ENCODE measurements at regions not wholly inside any gene's neighbourhood (a gene's known extent, or its start where the extent isn't known, plus 50 kb on each side); places are given as distances from the start of the nearest gene placed in this dataset.

- H3K27me3 ChIP-seq (replicated peaks; ENCODE audit: control insufficient read depth, insufficient read depth, low read length, poor library complexity, severe bottlenecking), result no peaks in the 10 kb centered on the region
- H3K4me1 ChIP-seq (ENCODE audit: control insufficient read depth, insufficient read depth, low read length, poor library complexity, severe bottlenecking), result no peaks in the 10 kb centered on the region
- H3K4me3 ChIP-seq (ENCODE audit: insufficient read depth, low read depth, low read length, poor library complexity, severe bottlenecking), result no peak overlapping the region
- H3K9me3 ChIP-seq (ENCODE audit: control insufficient read depth, low read length), result no peaks in the 10 kb centered on the region
- no peak for DNase-seq
- H3K27ac ChIP-seq (ENCODE audit: insufficient read depth, low read length, poor library complexity, severe bottlenecking), result no peak overlapping the region
- no peaks in the 10 kb centered on the region for H3K36me3 ChIP-seq (ENCODE audit: control insufficient read depth, insufficient read depth, low read length)
Observed at GRCh38 chr4:36944232-36944631, 300.3 kb upstream of the NWD2 start.

- Histone ChIP-seq H3K4me3 (ENCODE audit: insufficient read depth, low read depth, low read length, poor library complexity, severe bottlenecking) (no peak overlapping the region), H3K36me3 (ENCODE audit: control insufficient read depth, insufficient read depth, low read length) (no peaks in the 10 kb centered on the region), H3K4me1 (ENCODE audit: control insufficient read depth, insufficient read depth, low read length, poor library complexity, severe bottlenecking) (no peaks in the 10 kb centered on the region), H3K9me3 (ENCODE audit: control insufficient read depth, low read length) (no peaks in the 10 kb centered on the region), H3K27ac (ENCODE audit: insufficient read depth, low read length, poor library complexity, severe bottlenecking) (no peak overlapping the region), H3K27me3 (replicated peaks; ENCODE audit: control insufficient read depth, insufficient read depth, low read length, poor library complexity, severe bottlenecking) (no peaks in the 10 kb centered on the region)
- DNase-seq, result no peak
Observed at GRCh38 chr4:36961420-36961819, 283.1 kb upstream of the NWD2 start.

- no peak overlapping the region for H3K4me3 ChIP-seq (ENCODE audit: insufficient read depth, low read depth, low read length, poor library complexity, severe bottlenecking)
- H3K4me1 ChIP-seq (ENCODE audit: control insufficient read depth, insufficient read depth, low read length, poor library complexity, severe bottlenecking), result no peaks in the 10 kb centered on the region
- H3K27me3 ChIP-seq (replicated peaks; ENCODE audit: control insufficient read depth, insufficient read depth, low read length, poor library complexity, severe bottlenecking), result no peaks in the 10 kb centered on the region
- no peaks in the 10 kb centered on the region for H3K9me3 ChIP-seq (ENCODE audit: control insufficient read depth, low read length)
- no peak for DNase-seq
- H3K36me3 ChIP-seq (ENCODE audit: control insufficient read depth, insufficient read depth, low read length), result no peaks in the 10 kb centered on the region
- H3K27ac ChIP-seq (ENCODE audit: insufficient read depth, low read length, poor library complexity, severe bottlenecking), result no peak overlapping the region
Observed at GRCh38 chr4:36966756-36967460, 277.6 kb upstream of the NWD2 start.

GRCh38 chr4:36979533-36979932 lies 265.0 kb upstream of the NWD2 start:
- DNase-seq, result no peak
- Histone ChIP-seq H3K27me3 (replicated peaks; ENCODE audit: control insufficient read depth, insufficient read depth, low read length, poor library complexity, severe bottlenecking) (no peaks in the 10 kb centered on the region), H3K27ac (ENCODE audit: insufficient read depth, low read length, poor library complexity, severe bottlenecking) (no peak overlapping the region), H3K36me3 (ENCODE audit: control insufficient read depth, insufficient read depth, low read length) (no peaks in the 10 kb centered on the region), H3K4me1 (ENCODE audit: control insufficient read depth, insufficient read depth, low read length, poor library complexity, severe bottlenecking) (no peaks in the 10 kb centered on the region), H3K9me3 (ENCODE audit: control insufficient read depth, low read length) (no peaks in the 10 kb centered on the region), H3K4me3 (ENCODE audit: insufficient read depth, low read depth, low read length, poor library complexity, severe bottlenecking) (no peak overlapping the region)

- DNase-seq, result no peak
- Histone ChIP-seq H3K27me3 (replicated peaks; ENCODE audit: control insufficient read depth, insufficient read depth, low read length, poor library complexity, severe bottlenecking) (no peaks in the 10 kb centered on the region), H3K27ac (ENCODE audit: insufficient read depth, low read length, poor library complexity, severe bottlenecking) (no peak overlapping the region), H3K36me3 (ENCODE audit: control insufficient read depth, insufficient read depth, low read length) (no peaks in the 10 kb centered on the region), H3K4me3 (ENCODE audit: insufficient read depth, low read depth, low read length, poor library complexity, severe bottlenecking) (no peak overlapping the region), H3K9me3 (ENCODE audit: control insufficient read depth, low read length) (no peaks in the 10 kb centered on the region), H3K4me1 (ENCODE audit: control insufficient read depth, insufficient read depth, low read length, poor library complexity, severe bottlenecking) (no peaks in the 10 kb centered on the region)
Observed at GRCh38 chr4:36990128-36990872, 254.2 kb upstream of the NWD2 start.

GRCh38 chr4:36997727-36998126 lies 246.8 kb upstream of the NWD2 start:
- Histone ChIP-seq H3K4me1 (ENCODE audit: control insufficient read depth, insufficient read depth, low read length, poor library complexity, severe bottlenecking) (no peaks in the 10 kb centered on the region), H3K36me3 (ENCODE audit: control insufficient read depth, insufficient read depth, low read length) (no peaks in the 10 kb centered on the region), H3K9me3 (ENCODE audit: control insufficient read depth, low read length) (no peaks in the 10 kb centered on the region), H3K27ac (ENCODE audit: insufficient read depth, low read length, poor library complexity, severe bottlenecking) (no peak overlapping the region), H3K27me3 (replicated peaks; ENCODE audit: control insufficient read depth, insufficient read depth, low read length, poor library complexity, severe bottlenecking) (no peaks in the 10 kb centered on the region), H3K4me3 (ENCODE audit: insufficient read depth, low read depth, low read length, poor library complexity, severe bottlenecking) (no peak overlapping the region)
- DNase-seq, result no peak

GRCh38 chr4:37000281-37000680 lies 244.3 kb upstream of the NWD2 start:
- no peaks in the 10 kb centered on the region for H3K27me3 ChIP-seq (replicated peaks; ENCODE audit: control insufficient read depth, insufficient read depth, low read length, poor library complexity, severe bottlenecking)
- no peak overlapping the region for H3K27ac ChIP-seq (ENCODE audit: insufficient read depth, low read length, poor library complexity, severe bottlenecking)
- no peak overlapping the region for H3K4me3 ChIP-seq (ENCODE audit: insufficient read depth, low read depth, low read length, poor library complexity, severe bottlenecking)
- DNase-seq, result no peak
- H3K36me3 ChIP-seq (ENCODE audit: control insufficient read depth, insufficient read depth, low read length), result no peaks in the 10 kb centered on the region
- no peaks in the 10 kb centered on the region for H3K4me1 ChIP-seq (ENCODE audit: control insufficient read depth, insufficient read depth, low read length, poor library complexity, severe bottlenecking)
- no peaks in the 10 kb centered on the region for H3K9me3 ChIP-seq (ENCODE audit: control insufficient read depth, low read length)

GRCh38 chr4:37001688-37002436 lies 242.7 kb upstream of the NWD2 start:
- Histone ChIP-seq H3K9me3 (ENCODE audit: control insufficient read depth, low read length) (no peaks in the 10 kb centered on the region), H3K27ac (ENCODE audit: insufficient read depth, low read length, poor library complexity, severe bottlenecking) (no peak overlapping the region), H3K4me3 (ENCODE audit: insufficient read depth, low read depth, low read length, poor library complexity, severe bottlenecking) (no peak overlapping the region), H3K27me3 (replicated peaks; ENCODE audit: control insufficient read depth, insufficient read depth, low read length, poor library complexity, severe bottlenecking) (no peaks in the 10 kb centered on the region), H3K36me3 (ENCODE audit: control insufficient read depth, insufficient read depth, low read length) (no peaks in the 10 kb centered on the region), H3K4me1 (ENCODE audit: control insufficient read depth, insufficient read depth, low read length, poor library complexity, severe bottlenecking) (no peaks in the 10 kb centered on the region)
- no peak for DNase-seq

- H3K36me3 ChIP-seq (ENCODE audit: control insufficient read depth, insufficient read depth, low read length), result no peaks in the 10 kb centered on the region
- no peaks in the 10 kb centered on the region for H3K27me3 ChIP-seq (replicated peaks; ENCODE audit: control insufficient read depth, insufficient read depth, low read length, poor library complexity, severe bottlenecking)
- no peak overlapping the region for H3K4me3 ChIP-seq (ENCODE audit: insufficient read depth, low read depth, low read length, poor library complexity, severe bottlenecking)
- H3K27ac ChIP-seq (ENCODE audit: insufficient read depth, low read length, poor library complexity, severe bottlenecking), result no peak overlapping the region
- no peaks in the 10 kb centered on the region for H3K9me3 ChIP-seq (ENCODE audit: control insufficient read depth, low read length)
- H3K4me1 ChIP-seq (ENCODE audit: control insufficient read depth, insufficient read depth, low read length, poor library complexity, severe bottlenecking), result no peaks in the 10 kb centered on the region
- DNase-seq, result no peak
Observed at GRCh38 chr4:37002625-37003024, 241.9 kb upstream of the NWD2 start.

- Histone ChIP-seq H3K36me3 (ENCODE audit: control insufficient read depth, insufficient read depth, low read length) (no peaks in the 10 kb centered on the region), H3K9me3 (ENCODE audit: control insufficient read depth, low read length) (no peaks in the 10 kb centered on the region), H3K4me1 (ENCODE audit: control insufficient read depth, insufficient read depth, low read length, poor library complexity, severe bottlenecking) (no peaks in the 10 kb centered on the region), H3K27me3 (replicated peaks; ENCODE audit: control insufficient read depth, insufficient read depth, low read length, poor library complexity, severe bottlenecking) (no peaks in the 10 kb centered on the region), H3K4me3 (ENCODE audit: insufficient read depth, low read depth, low read length, poor library complexity, severe bottlenecking) (no peak overlapping the region), H3K27ac (ENCODE audit: insufficient read depth, low read length, poor library complexity, severe bottlenecking) (no peak overlapping the region)
- no peak for DNase-seq
Observed at GRCh38 chr4:37008199-37008598, 236.3 kb upstream of the NWD2 start.
